Endodermal cell (in vitro differentiated cells): ENCODE measurements at regions not wholly inside any gene's neighbourhood (a gene's known extent, or its start where the extent isn't known, plus 50 kb on each side); places are given as distances from the start of the nearest gene placed in this dataset.

Source experiments
- DNase-seq: peaks from one replicate; pipeline ENCODE4 v3.0.0-alpha.2; 2017
- H3K27ac ChIP-seq: 2 replicates; pipeline ENCODE4 v1.5.1; 2013; ENCODE audit warnings: mild to moderate bottlenecking, low read depth, low read length, moderate library complexity
- H3K27me3 ChIP-seq: 2 replicates; pipeline ENCODE4 v1.6.1; 2013; ENCODE audit warnings: mild to moderate bottlenecking, low read length, moderate library complexity; ENCODE audit not compliant: insufficient read depth, control insufficient read depth, poor library complexity, severe bottlenecking
- H3K36me3 ChIP-seq: 2 replicates; pipeline ENCODE4 v1.7.0; 2013; ENCODE audit warnings: mild to moderate bottlenecking, low read length, moderate library complexity; ENCODE audit not compliant: control insufficient read depth, insufficient read depth
- H3K4me1 ChIP-seq: one replicate; pipeline ENCODE4 v1.7.0; 2013; ENCODE audit warnings: low read length; ENCODE audit not compliant: control insufficient read depth, insufficient read depth
- H3K4me3 ChIP-seq: 2 replicates; pipeline ENCODE4 v1.5.1; 2013; ENCODE audit warnings: mild to moderate bottlenecking, low read length, moderate library complexity
- H3K9ac ChIP-seq: 2 replicates; pipeline ENCODE4 v1.6.1; 2013; ENCODE audit warnings: mild to moderate bottlenecking, low read length, moderate library complexity; ENCODE audit not compliant: poor library complexity, severe bottlenecking; ENCODE audit errors: extremely low read depth
- H3K9me3 ChIP-seq: 2 replicates; pipeline ENCODE4 v1.6.1; 2013; ENCODE audit warnings: mild to moderate bottlenecking, low read length, moderate library complexity; ENCODE audit not compliant: control insufficient read depth
- H3K27ac Mint-ChIP-seq: 2 replicates; pipeline ENCODE4 v1.8.0; 2020; ENCODE audit warnings: mixed read lengths
- H3K27me3 Mint-ChIP-seq: 2 replicates; pipeline ENCODE4 v1.8.0; 2021; ENCODE audit warnings: mild to moderate bottlenecking, mixed read lengths; ENCODE audit not compliant: insufficient read depth
- H3K36me3 Mint-ChIP-seq: 2 replicates; pipeline ENCODE4 v1.8.0; 2020; ENCODE audit warnings: low read depth, mixed read lengths
- H3K4me1 Mint-ChIP-seq: 2 replicates; pipeline ENCODE4 v1.8.0; 2020; ENCODE audit warnings: mixed read lengths
- H3K4me3 Mint-ChIP-seq: 2 replicates; pipeline ENCODE4 v1.8.0; 2020; ENCODE audit warnings: mild to moderate bottlenecking, moderate library complexity, mixed read lengths
- H3K9me3 Mint-ChIP-seq: 2 replicates; pipeline ENCODE4 v1.8.0; 2020; ENCODE audit warnings: mild to moderate bottlenecking, mixed read lengths
- CTCF ChIP-seq: fragments of 200-600 bp; sonication (generic); conservative IDR thresholded peaks from 2 replicates; pipeline ENCODE4 v1.5.0; 2021; ENCODE audit warnings: antibody characterized with exemption, mild to moderate bottlenecking
- WGBS, 2 experiments: methylation state at CpG; one replicate each; pipeline versions ENCODE4 v1.1.5 to v1.1.7; 2013; ENCODE audit warnings: missing lambda C conversion rate in 2 of 2, mixed read lengths in 1 of 2; ENCODE audit not compliant: insufficient coverage in 1 of 2, insufficient read length in 1 of 2; 5-methylcytosine and 5-hydroxymethylcytosine counted together

- TF ChIP-seq CTCF: no peak
- Histone ChIP-seq H3K27me3 (peaks cover 52% of the 10 kb centered on the region), H3K4me1 (no peaks in the 10 kb centered on the region), H3K9me3 (no peaks in the 10 kb centered on the region), H3K27ac (no peak overlapping the region), H3K9ac (no peak overlapping the region), H3K36me3 (no peaks in the 10 kb centered on the region), H3K4me3 (no peak overlapping the region)
- peaks cover 10% of the 10 kb centered on the region for H3K4me1 Mint-ChIP-seq
- H3K36me3 Mint-ChIP-seq: no peaks in the 10 kb centered on the region
- no peak overlapping the region for H3K4me3 Mint-ChIP-seq
- no peak for DNase-seq
- WGBS, 2 experiments: 83 to 96% methylated on average over 1 of the region's 1 CpG
- H3K9me3 Mint-ChIP-seq: no peaks in the 10 kb centered on the region
- peaks cover 13% of the 10 kb centered on the region for H3K27me3 Mint-ChIP-seq
- no peak overlapping the region for H3K27ac Mint-ChIP-seq
Observed at GRCh38 chr3:22506871-22507270, 696.3 kb upstream of the UBE2E2 start.

GRCh38 chr3:22507709-22508108 lies 695.4 kb upstream of the UBE2E2 start:
- no peak for TF ChIP-seq CTCF
- H3K9me3 Mint-ChIP-seq: no peaks in the 10 kb centered on the region

DNA sequence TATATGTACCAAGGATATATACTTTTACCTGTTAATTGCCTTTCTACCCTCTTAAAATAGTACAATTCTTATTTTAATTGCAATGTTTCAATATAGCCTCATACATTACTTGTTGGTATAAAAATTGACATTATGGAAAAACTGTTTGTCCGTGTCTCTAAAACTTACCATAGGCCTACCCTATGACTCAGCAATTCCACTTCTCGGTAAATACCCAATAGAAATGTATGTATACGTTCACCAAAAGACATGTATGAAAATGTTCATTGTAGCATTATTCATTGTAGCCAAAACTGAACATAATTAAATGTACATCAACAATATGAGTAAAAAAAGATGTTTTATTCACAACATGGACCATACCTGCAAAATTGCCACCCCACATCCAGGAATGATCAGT lies 679.2 kb upstream of the UBE2E2 start:
- no peak overlapping the region for H3K27ac ChIP-seq
- H3K27ac Mint-ChIP-seq: no peak overlapping the region
- H3K9me3 Mint-ChIP-seq: peaks cover 4% of the 10 kb centered on the region
- H3K27me3 Mint-ChIP-seq: no peaks in the 10 kb centered on the region
- H3K36me3 ChIP-seq: no peaks in the 10 kb centered on the region
- H3K4me3 ChIP-seq: no peak overlapping the region
- 88% methylated on average over 2 of the region's 3 CpGs; no CpG with 5 or more reads in 1 of the 2 experiments for WGBS, 2 experiments
- no peak for TF ChIP-seq CTCF
- H3K4me1 ChIP-seq: no peaks in the 10 kb centered on the region
- H3K4me3 Mint-ChIP-seq: no peak overlapping the region
- no peaks in the 10 kb centered on the region for H3K36me3 Mint-ChIP-seq
- H3K9me3 ChIP-seq: no peaks in the 10 kb centered on the region
- H3K4me1 Mint-ChIP-seq: no peaks in the 10 kb centered on the region
- H3K27me3 ChIP-seq: no peaks in the 10 kb centered on the region
- H3K9ac ChIP-seq: no peak overlapping the region
- no peak for DNase-seq

More at GRCh38 chr3:22507709-22508108, 695.4 kb upstream of the UBE2E2 start:
- H3K4me1 Mint-ChIP-seq: peaks cover 10% of the 10 kb centered on the region
- H3K4me3 ChIP-seq: no peak overlapping the region
- no peak overlapping the region for H3K27ac ChIP-seq
- no peak overlapping the region for H3K4me3 Mint-ChIP-seq
- DNase-seq: no peak
- H3K9ac ChIP-seq: no peak overlapping the region
- H3K4me1 ChIP-seq: no peaks in the 10 kb centered on the region
- H3K36me3 ChIP-seq: no peaks in the 10 kb centered on the region
- peaks cover 5% of the 10 kb centered on the region for H3K27me3 Mint-ChIP-seq
- no peak overlapping the region for H3K27ac Mint-ChIP-seq
- H3K9me3 ChIP-seq: no peaks in the 10 kb centered on the region
- no peaks in the 10 kb centered on the region for H3K36me3 Mint-ChIP-seq
- H3K27me3 ChIP-seq: peaks cover 44% of the 10 kb centered on the region
